Smooth muscle cell (in vitro differentiated cells): ENCODE measurements at regions not wholly inside any gene's neighbourhood (a gene's known extent, or its start where the extent isn't known, plus 50 kb on each side); places are given as distances from the start of the nearest gene placed in this dataset.
"Not testable (repeated sequence)": the region's sequence is repeated elsewhere in the genome, so short reads cannot be mapped to it uniquely, and the experiment has no call there.

Source experiments
- DNase-seq: peaks from one replicate; lab custom pipeline; 2025; ENCODE audit not compliant: unreplicated experiment; lab: John Stamatoyannopoulos, UW
- H2AFZ ChIP-seq: fragments of 200-600 bp; sonication (generic); 2 replicates; pipeline ENCODE4 v1.6.0; 2016; ENCODE audit warnings: antibody characterized with exemption, low read depth, mild to moderate bottlenecking
- H3F3A ChIP-seq: fragments of 200-600 bp; sonication (generic); 2 replicates; pipeline ENCODE4 v1.6.0; 2017; ENCODE audit warnings: antibody characterized with exemption, low read depth
- H3K27ac ChIP-seq: fragments of 200-600 bp; sonication (generic); 2 replicates; pipeline ENCODE4 v1.5.1; 2016; ENCODE audit warnings: low read depth, mild to moderate bottlenecking
- H3K27me3 ChIP-seq: fragments of 200-600 bp; sonication (generic); 2 replicates; pipeline ENCODE4 v1.6.1; 2016; ENCODE audit warnings: low read depth, mild to moderate bottlenecking
- H3K36me3 ChIP-seq: fragments of 200-600 bp; sonication (generic); 2 replicates; pipeline ENCODE4 v1.5.1; 2016; ENCODE audit warnings: low read depth
- H3K4me1 ChIP-seq: fragments of 200-600 bp; sonication (generic); 2 replicates; pipeline ENCODE4 v1.5.1; 2016; ENCODE audit warnings: low read depth
- H3K4me2 ChIP-seq: fragments of 200-600 bp; sonication (generic); 2 replicates; pipeline ENCODE4 v1.6.0; 2016; ENCODE audit warnings: mild to moderate bottlenecking
- H3K4me3 ChIP-seq: fragments of 200-600 bp; sonication (generic); 2 replicates; pipeline ENCODE4 v1.5.1; 2016; ENCODE audit warnings: mild to moderate bottlenecking
- H3K79me2 ChIP-seq: fragments of 200-600 bp; sonication (generic); 2 replicates; pipeline ENCODE4 v1.6.0; 2016; ENCODE audit warnings: low read depth, mild to moderate bottlenecking
- H3K9ac ChIP-seq: fragments of 200-600 bp; sonication (generic); 2 replicates; pipeline ENCODE4 v1.6.0; 2016; ENCODE audit warnings: low read depth
- H3K9me3 ChIP-seq: fragments of 200-600 bp; sonication (generic); replicated peaks from 2 replicates; pipeline ENCODE4 v1.5.1; 2016; ENCODE audit warnings: low read depth
- H4K20me1 ChIP-seq: fragments of 200-600 bp; sonication (generic); 2 replicates; pipeline ENCODE4 v1.6.0; 2016; ENCODE audit warnings: low read depth
- WGBS: methylation state at CpG from one replicate; pipeline ENCODE4 v1.1.7; 2016; ENCODE audit warnings: low lambda C conversion rate; 5-methylcytosine and 5-hydroxymethylcytosine counted together
- TF ChIP-seq, protein P1 (sequence below): fragments of 200-600 bp; sonication (generic); IDR thresholded peaks from 2 replicates; pipeline ENCODE4 v1.5.1; 2017; ENCODE audit warnings: borderline replicate concordance, mild to moderate bottlenecking, antibody characterized with exemption; ENCODE audit not compliant: insufficient read depth, poor library complexity, severe bottlenecking

GRCh38 chr20:48523191-48523995 lies 304.4 kb downstream of the PREX1 start:
- no peak for DNase-seq
- TF ChIP-seq, protein P1, sequence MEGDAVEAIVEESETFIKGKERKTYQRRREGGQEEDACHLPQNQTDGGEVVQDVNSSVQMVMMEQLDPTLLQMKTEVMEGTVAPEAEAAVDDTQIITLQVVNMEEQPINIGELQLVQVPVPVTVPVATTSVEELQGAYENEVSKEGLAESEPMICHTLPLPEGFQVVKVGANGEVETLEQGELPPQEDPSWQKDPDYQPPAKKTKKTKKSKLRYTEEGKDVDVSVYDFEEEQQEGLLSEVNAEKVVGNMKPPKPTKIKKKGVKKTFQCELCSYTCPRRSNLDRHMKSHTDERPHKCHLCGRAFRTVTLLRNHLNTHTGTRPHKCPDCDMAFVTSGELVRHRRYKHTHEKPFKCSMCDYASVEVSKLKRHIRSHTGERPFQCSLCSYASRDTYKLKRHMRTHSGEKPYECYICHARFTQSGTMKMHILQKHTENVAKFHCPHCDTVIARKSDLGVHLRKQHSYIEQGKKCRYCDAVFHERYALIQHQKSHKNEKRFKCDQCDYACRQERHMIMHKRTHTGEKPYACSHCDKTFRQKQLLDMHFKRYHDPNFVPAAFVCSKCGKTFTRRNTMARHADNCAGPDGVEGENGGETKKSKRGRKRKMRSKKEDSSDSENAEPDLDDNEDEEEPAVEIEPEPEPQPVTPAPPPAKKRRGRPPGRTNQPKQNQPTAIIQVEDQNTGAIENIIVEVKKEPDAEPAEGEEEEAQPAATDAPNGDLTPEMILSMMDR = no peak
- 70% methylated on average over 6 of the region's 6 CpGs for WGBS

DNA sequence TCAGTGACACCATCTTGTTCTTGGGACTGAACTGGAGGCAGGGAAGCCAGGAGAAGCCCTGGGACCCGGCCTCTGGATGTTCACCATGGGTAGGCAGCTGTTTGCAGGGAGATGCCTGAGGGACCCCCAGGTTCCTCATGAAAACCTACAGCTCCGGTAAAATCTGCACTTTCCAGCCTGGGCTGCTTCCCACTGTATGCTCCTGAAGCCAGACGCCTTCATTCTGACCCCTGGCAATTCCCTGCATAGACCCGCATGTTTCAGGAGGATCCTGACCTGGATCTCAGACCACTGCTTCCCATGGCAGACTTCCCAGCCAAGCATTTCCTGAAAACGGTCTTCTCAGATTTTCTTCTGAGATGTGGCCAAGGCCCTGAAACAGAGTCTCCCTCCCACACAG lies 306.7 kb downstream of the PREX1 start:
- H3K4me1 ChIP-seq = no peaks in the 10 kb centered on the region
- no peak overlapping the region for H3K9ac ChIP-seq
- no peaks in the 10 kb centered on the region for H3K27me3 ChIP-seq
- TF ChIP-seq, protein P1 = no peak
- no peak overlapping the region for H3K4me2 ChIP-seq
- no peaks in the 10 kb centered on the region for H3K9me3 ChIP-seq
- H3F3A ChIP-seq = no peaks in the 10 kb centered on the region
- 84% methylated on average over 5 of the region's 5 CpGs for WGBS
- H2AFZ ChIP-seq = no peak overlapping the region
- H3K79me2 ChIP-seq = no peaks in the 10 kb centered on the region
- H3K4me3 ChIP-seq = no peak overlapping the region
- DNase-seq = no peak
- H3K27ac ChIP-seq = no peak overlapping the region
- no peaks in the 10 kb centered on the region for H3K36me3 ChIP-seq
- no peaks in the 10 kb centered on the region for H4K20me1 ChIP-seq

More at GRCh38 chr20:48523191-48523995, 304.4 kb downstream of the PREX1 start:
- H3K9ac ChIP-seq = no peak overlapping the region
- no peak overlapping the region for H3K4me2 ChIP-seq
- H3F3A ChIP-seq = no peaks in the 10 kb centered on the region
- no peak overlapping the region for H3K27ac ChIP-seq
- no peaks in the 10 kb centered on the region for H3K9me3 ChIP-seq
- no peaks in the 10 kb centered on the region for H3K4me1 ChIP-seq
- H3K4me3 ChIP-seq = no peak overlapping the region
- no peak overlapping the region for H2AFZ ChIP-seq
- H3K79me2 ChIP-seq = no peaks in the 10 kb centered on the region
- H3K27me3 ChIP-seq = no peaks in the 10 kb centered on the region
- H4K20me1 ChIP-seq = no peaks in the 10 kb centered on the region
- H3K36me3 ChIP-seq = no peaks in the 10 kb centered on the region

DNA sequence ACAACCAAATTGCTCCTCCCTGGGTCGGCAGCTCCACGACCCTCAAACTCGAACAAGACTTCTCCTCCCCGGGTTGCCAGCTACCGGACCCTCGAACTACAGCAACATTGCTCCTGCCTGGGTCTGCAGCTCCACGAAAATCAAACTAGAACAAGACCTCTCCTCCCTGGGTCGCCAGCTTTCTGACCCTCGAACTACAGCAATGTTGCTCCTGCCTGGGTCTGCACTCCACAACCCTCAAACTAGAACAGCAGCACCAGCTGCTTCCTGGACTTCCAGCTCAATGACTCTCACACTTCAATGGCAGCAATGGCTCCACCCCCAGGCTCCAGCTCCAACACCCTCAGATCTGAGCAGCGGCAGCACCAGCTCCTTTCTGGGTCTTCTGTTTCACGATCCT lies 311.6 kb downstream of the PREX1 start:
- H3K4me3 ChIP-seq, H3K4me2 ChIP-seq, H3K27ac ChIP-seq, H3K4me1 ChIP-seq, H3K9me3 ChIP-seq, H3K79me2 ChIP-seq, H3K36me3 ChIP-seq, H3F3A ChIP-seq, H3K9ac ChIP-seq, H3K27me3 ChIP-seq, H4K20me1 ChIP-seq, DNase-seq, H2AFZ ChIP-seq: not testable (repeated sequence)
- 82% methylated on average over 11 of the region's 11 CpGs for WGBS

- H2AFZ ChIP-seq, H3K4me2 ChIP-seq, H3K27ac ChIP-seq, DNase-seq, H3K79me2 ChIP-seq, H3K4me1 ChIP-seq, H3K9me3 ChIP-seq, H3F3A ChIP-seq, H3K36me3 ChIP-seq, H3K9ac ChIP-seq, H4K20me1 ChIP-seq, H3K4me3 ChIP-seq, H3K27me3 ChIP-seq: not testable (repeated sequence)
- WGBS = 87% methylated on average over 12 of the region's 12 CpGs
Observed at GRCh38 chr20:48514577-48514976, 313.2 kb downstream of the PREX1 start.

- DNase-seq, H3K9ac ChIP-seq, H3K27me3 ChIP-seq, H3K36me3 ChIP-seq, H3K4me1 ChIP-seq, H2AFZ ChIP-seq, H4K20me1 ChIP-seq, H3K9me3 ChIP-seq, H3K4me3 ChIP-seq, H3K4me2 ChIP-seq, H3F3A ChIP-seq, H3K79me2 ChIP-seq, H3K27ac ChIP-seq: not testable (repeated sequence)
- WGBS = 76% methylated on average over 16 of the region's 16 CpGs
Observed at GRCh38 chr20:48512539-48512938, 315.3 kb downstream of the PREX1 start.

DNA sequence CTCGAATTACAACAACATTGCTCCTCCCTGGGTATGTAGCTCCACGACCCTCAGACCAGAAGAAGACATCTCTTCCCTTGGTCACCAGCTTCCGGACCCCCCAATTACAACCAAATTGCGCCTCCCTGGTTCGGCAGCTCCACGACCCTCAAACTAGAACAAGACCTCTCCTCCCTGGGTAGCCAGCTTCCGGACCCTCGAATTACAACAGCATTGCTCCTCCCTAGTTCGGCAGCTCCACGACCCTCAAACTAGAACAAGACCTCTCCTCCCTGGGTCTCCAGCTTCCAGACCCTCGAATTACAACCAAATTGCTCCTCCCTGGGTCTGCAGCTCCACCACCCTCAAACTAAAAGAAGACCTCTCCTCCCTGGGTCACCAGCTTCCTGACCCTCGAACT lies 322.7 kb downstream of the PREX1 start:
- not testable (repeated sequence) for H3K36me3 ChIP-seq, DNase-seq, H3K9me3 ChIP-seq, H4K20me1 ChIP-seq, H3K27ac ChIP-seq, H3K4me1 ChIP-seq, H3K27me3 ChIP-seq, H3K4me2 ChIP-seq, H2AFZ ChIP-seq, H3F3A ChIP-seq, H3K9ac ChIP-seq, H3K4me3 ChIP-seq, H3K79me2 ChIP-seq
- 78% methylated on average over 12 of the region's 12 CpGs for WGBS
